Right lung (tissue), 2 donors: ENCODE measurements at regions not wholly inside any gene's neighbourhood (a gene's known extent, or its start where the extent isn't known, plus 50 kb on each side); places are given as distances from the start of the nearest gene placed in this dataset.
"Not testable (repeated sequence)": the region's sequence is repeated elsewhere in the genome, so short reads cannot be mapped to it uniquely, and the experiment has no call there.

ENCODE experiments used
- DNase-seq, 2 donors: peaks; one replicate each; pipeline ENCODE4 v3.0.0-alpha.2; 2013

GRCh38 chr14:37650356-37651037 lies 55.1 kb downstream of the TTC6 start:
- no peak for DNase-seq

GRCh38 chr14:37652042-37652441 lies 56.6 kb downstream of the TTC6 start:
- no peak for DNase-seq

GRCh38 chr14:37655418-37655817 lies 60.0 kb downstream of the TTC6 start:
- no peak for DNase-seq

- DNase-seq, result no peak
These were observed 62.7 kb downstream of the TTC6 start for GRCh38 chr14:37658156-37658555.

- no peak for DNase-seq
These were observed 68.1 kb downstream of the TTC6 start for GRCh38 chr14:37663498-37663897.

- DNase-seq, result no peak
These were observed 70.0 kb downstream of the TTC6 start for GRCh38 chr14:37665479-37665878.

GRCh38 chr14:37665951-37666350 lies 70.5 kb downstream of the TTC6 start:
- no peak for DNase-seq

GRCh38 chr14:37668646-37669045 lies 73.2 kb downstream of the TTC6 start:
- no peak for DNase-seq

- no peak for DNase-seq
These were observed 73.8 kb downstream of the TTC6 start for GRCh38 chr14:37669242-37669641.

GRCh38 chr14:37673439-37673838 lies 78.0 kb downstream of the TTC6 start:
- DNase-seq, result no peak

GRCh38 chr14:37678916-37679315 lies 83.5 kb downstream of the TTC6 start:
- DNase-seq, result no peak

- no peak for DNase-seq
These were observed 86.1 kb downstream of the TTC6 start for GRCh38 chr14:37681486-37681885.

GRCh38 chr14:37692680-37693079 lies 97.3 kb downstream of the TTC6 start:
- DNase-seq, result not testable (repeated sequence)

- DNase-seq, result not testable (repeated sequence)
These were observed 98.0 kb downstream of the TTC6 start for GRCh38 chr14:37693420-37693819.

GRCh38 chr14:37695866-37696265 lies 100.4 kb downstream of the TTC6 start:
- DNase-seq, result no peak

GRCh38 chr14:37697489-37698121 lies 102.2 kb downstream of the TTC6 start:
- no peak for DNase-seq

GRCh38 chr14:37698840-37699777 lies 103.7 kb downstream of the TTC6 start:
- no peak for DNase-seq

GRCh38 chr14:37707716-37708115 lies 112.3 kb downstream of the TTC6 start:
- DNase-seq, result no peak

- no peak for DNase-seq
These were observed 113.1 kb downstream of the TTC6 start for GRCh38 chr14:37708481-37708880.

- DNase-seq, result peak in 1 of 2 donors; percentile 8
These were observed 114.2 kb downstream of the TTC6 start for GRCh38 chr14:37709419-37710195.

- DNase-seq, result no peak
These were observed 116.0 kb downstream of the TTC6 start for GRCh38 chr14:37711356-37711830.
